Neural cell (in vitro differentiated cells): ENCODE measurements at regions not wholly inside any gene's neighbourhood (a gene's known extent, or its start where the extent isn't known, plus 50 kb on each side); places are given as distances from the start of the nearest gene placed in this dataset.

Source experiments
- H2AFZ ChIP-seq: fragments of 200-600, 300-800 bp; sonication (generic), shearing (Covaris generic); 2 replicates; pipeline ENCODE4 v1.6.0; 2014; ENCODE audit warnings: low read depth, mild to moderate bottlenecking, antibody characterized with exemption, low read length, moderate library complexity
- H3F3A ChIP-seq: fragments of 200-600 bp; shearing (Covaris generic); 2 replicates; pipeline ENCODE4 v1.6.1; 2016; ENCODE audit warnings: mild to moderate bottlenecking, moderate library complexity, mixed read lengths, antibody characterized with exemption, low read length; ENCODE audit not compliant: insufficient read depth, poor library complexity, severe bottlenecking
- H3K27ac ChIP-seq: fragments of 200-600, 300-800 bp; sonication (generic), shearing (Covaris generic); 2 replicates; pipeline ENCODE4 v1.5.1; 2014; ENCODE audit warnings: mild to moderate bottlenecking, low read length, moderate library complexity
- H3K27me3 ChIP-seq: fragments of 300-800, 200-600 bp; sonication (generic), shearing (Covaris generic); 2 replicates; pipeline ENCODE4 v1.6.0; 2014; ENCODE audit warnings: mild to moderate bottlenecking, low read depth, low read length, moderate library complexity; ENCODE audit not compliant: insufficient read depth
- H3K36me3 ChIP-seq: fragments of 300-800, 200-600 bp; sonication (generic), shearing (Covaris generic); 2 replicates; pipeline ENCODE4 v1.5.1; 2014; ENCODE audit warnings: mild to moderate bottlenecking, antibody characterized with exemption, low read length, moderate library complexity; ENCODE audit not compliant: insufficient read depth
- H3K4me2 ChIP-seq: fragments of 300-800, 200-600 bp; sonication (generic), shearing (Covaris generic); 2 replicates; pipeline ENCODE4 v1.6.0; 2014; ENCODE audit warnings: mild to moderate bottlenecking, low read length
- H3K4me3 ChIP-seq: fragments of 300-800, 200-600 bp; sonication (generic), shearing (Covaris generic); 2 replicates; pipeline ENCODE4 v1.5.1; 2014; ENCODE audit warnings: mild to moderate bottlenecking, low read length, moderate library complexity
- H3K79me2 ChIP-seq: fragments of 200-600 bp; shearing (Covaris generic); replicated peaks from 2 replicates; pipeline ENCODE4 v1.6.0; 2014; ENCODE audit warnings: mild to moderate bottlenecking, low read length, moderate library complexity; ENCODE audit not compliant: insufficient read depth
- H3K9ac ChIP-seq: fragments of 300-800, 200-600 bp; sonication (generic), shearing (Covaris generic); 2 replicates; pipeline ENCODE4 v1.6.1; 2016; ENCODE audit warnings: mild to moderate bottlenecking, low read length, mixed read lengths
- H3K9me2 ChIP-seq: fragments of 200-600 bp; shearing (Covaris generic); 2 replicates; pipeline ENCODE4 v1.6.1; 2016; ENCODE audit warnings: mild to moderate bottlenecking, low read length, mixed read lengths; ENCODE audit not compliant: insufficient read depth
- H3K9me3 ChIP-seq: fragments of 200-600, 300-800 bp; sonication (generic), shearing (Covaris generic); 2 replicates; pipeline ENCODE4 v1.6.1; 2016; ENCODE audit warnings: mild to moderate bottlenecking, mixed run types, low read length, moderate library complexity, mixed read lengths
- H4K20me1 ChIP-seq: fragments of 200-600 bp; shearing (Covaris generic); 2 replicates; pipeline ENCODE4 v1.6.1; 2016; ENCODE audit warnings: mild to moderate bottlenecking, mixed run types; ENCODE audit not compliant: insufficient read depth
- CTCF ChIP-seq: fragments of 450-650 bp; IDR thresholded peaks from 2 replicates; pipeline ENCODE4 v1.5.1; 2014; ENCODE audit warnings: antibody characterized with exemption, mild to moderate bottlenecking, moderate library complexity; ENCODE audit not compliant: poor library complexity, severe bottlenecking
- EP300 ChIP-seq: fragments of 450-650 bp; conservative IDR thresholded peaks from 2 replicates; pipeline ENCODE4 v1.6.1; 2014; ENCODE audit warnings: antibody characterized with exemption, mild to moderate bottlenecking, moderate library complexity; ENCODE audit not compliant: poor library complexity, severe bottlenecking
- EZH2 ChIP-seq: fragments of 200-600, 300-800 bp; shearing (Covaris generic), sonication (generic); IDR thresholded peaks from 2 replicates; pipeline ENCODE4 v1.6.1; 2014; ENCODE audit warnings: antibody characterized with exemption, low read length, borderline replicate concordance, mild to moderate bottlenecking; ENCODE audit not compliant: insufficient read depth, poor library complexity, severe bottlenecking
- MXI1 ChIP-seq: fragments of 450-650 bp; conservative IDR thresholded peaks from 2 replicates; pipeline ENCODE4 v1.6.1; 2014; ENCODE audit warnings: antibody characterized with exemption, mild to moderate bottlenecking; ENCODE audit not compliant: poor library complexity, severe bottlenecking
- POLR2AphosphoS5 ChIP-seq: IDR thresholded peaks from 2 replicates; pipeline ENCODE4 v1.6.1; 2012
- RAD21 ChIP-seq: fragments of 450-650 bp; conservative IDR thresholded peaks from 2 replicates; pipeline ENCODE4 v1.6.1; 2014; ENCODE audit warnings: antibody characterized with exemption, mild to moderate bottlenecking, moderate library complexity
- REST ChIP-seq: IDR thresholded peaks from 2 replicates; pipeline ENCODE4 v1.6.1; 2012; ENCODE audit warnings: borderline replicate concordance
- SMC3 ChIP-seq: fragments of 450-650 bp; conservative IDR thresholded peaks from 2 replicates; pipeline ENCODE4 v1.6.1; 2014; ENCODE audit warnings: antibody characterized with exemption, mild to moderate bottlenecking, moderate library complexity; ENCODE audit not compliant: poor library complexity
- TAF1 ChIP-seq: IDR thresholded peaks from 2 replicates; pipeline ENCODE4 v1.6.1; 2012; ENCODE audit warnings: low read depth

GRCh38 chr3:66928252-66928651 is 69.9 kb upstream of the KBTBD8 start:
- H3K27me3 ChIP-seq = no peaks in the 10 kb centered on the region
- H4K20me1 ChIP-seq = no peaks in the 10 kb centered on the region
- H3K9ac ChIP-seq = no peak overlapping the region

GRCh38 chr3:66931291-66931690 is 66.8 kb upstream of the KBTBD8 start:
- H4K20me1 ChIP-seq = no peaks in the 10 kb centered on the region
- no peaks in the 10 kb centered on the region for H3K27me3 ChIP-seq
- H3K9me2 ChIP-seq = no peaks in the 10 kb centered on the region
- no peaks in the 10 kb centered on the region for H3K79me2 ChIP-seq
- H2AFZ ChIP-seq = no peak overlapping the region
- no peaks in the 10 kb centered on the region for H3K36me3 ChIP-seq
- no peak overlapping the region for H3K4me2 ChIP-seq
- H3K27ac ChIP-seq = no peak overlapping the region
- no peak overlapping the region for H3K9ac ChIP-seq
- H3F3A ChIP-seq = no peaks in the 10 kb centered on the region
- TF ChIP-seq MXI1 (no peak), EP300 (no peak), SMC3 (no peak), TAF1 (no peak), EZH2 (no peak), RAD21 (no peak)
- H3K9me3 ChIP-seq = no peaks in the 10 kb centered on the region
- no peak overlapping the region for H3K4me3 ChIP-seq

More at GRCh38 chr3:66928252-66928651, 69.9 kb upstream of the KBTBD8 start:
- Histone ChIP-seq H3K27ac (no peak overlapping the region), H3K4me3 (no peak overlapping the region), H2AFZ (no peak overlapping the region), H3F3A (no peaks in the 10 kb centered on the region), H3K4me2 (no peak overlapping the region), H3K36me3 (no peaks in the 10 kb centered on the region), H3K9me3 (no peaks in the 10 kb centered on the region), H3K9me2 (no peaks in the 10 kb centered on the region), H3K79me2 (no peaks in the 10 kb centered on the region)
- TF ChIP-seq REST = no peak
- no peak for TF ChIP-seq MXI1
- TF ChIP-seq EZH2 = no peak
- no peak for TF ChIP-seq TAF1
- TF ChIP-seq POLR2AphosphoS5 = no peak
- TF ChIP-seq SMC3 = no peak
- TF ChIP-seq CTCF = no peak
- TF ChIP-seq EP300 = no peak

GRCh38 chr3:66931699-66932098 is 66.4 kb upstream of the KBTBD8 start:
- Histone ChIP-seq H3K36me3 (no peaks in the 10 kb centered on the region), H3F3A (no peaks in the 10 kb centered on the region), H3K27ac (no peak overlapping the region), H4K20me1 (no peaks in the 10 kb centered on the region), H3K79me2 (no peaks in the 10 kb centered on the region), H2AFZ (no peak overlapping the region), H3K4me3 (no peak overlapping the region), H3K27me3 (no peaks in the 10 kb centered on the region), H3K9ac (no peak overlapping the region), H3K9me2 (no peaks in the 10 kb centered on the region), H3K9me3 (no peaks in the 10 kb centered on the region), H3K4me2 (no peak overlapping the region)
- TF ChIP-seq CTCF = no peak
- TF ChIP-seq EZH2 = no peak
- no peak for TF ChIP-seq RAD21
